ENCODE measurements at regions not wholly inside any gene's neighbourhood (a gene's known extent, or its start where the extent isn't known, plus 50 kb on each side); places are given as distances from the start of the nearest gene placed in this dataset.
A peak's percentile ranks its signal among the peaks of the same experiment; 100 is the strongest.

- Histone ChIP-seq H3K27ac (ENCODE audit: low read depth, low read length) (no peak overlapping the region), H3K27me3 (ENCODE audit: control insufficient read depth in 3 of 3, insufficient read depth in 3 of 3, low read length in 3 of 3) (no peaks in the 10 kb centered on the region), H3K36me3 (ENCODE audit: control insufficient read depth in 3 of 3, insufficient read depth in 3 of 3, low read length in 3 of 3) (no peaks in the 10 kb centered on the region), H3K4me3 (ENCODE audit: low read length in 3 of 3) (no peak overlapping the region), H3K9me3 (ENCODE audit: control insufficient read depth in 3 of 3, low read length in 3 of 3) (no peaks in the 10 kb centered on the region), H3K9ac (ENCODE audit: low read depth in 1 of 3, low read length in 3 of 3) (no peak overlapping the region), H3K4me1 (ENCODE audit: control insufficient read depth in 3 of 3, insufficient read depth in 3 of 3, low read length in 3 of 3) (peaks cover 10 to 19% (median 16%) of the 10 kb centered on the region in 3 donors)
Observed at GRCh38 chr3:107982165-107982564, 108.7 kb downstream of the CD47 start.

GRCh38 chr3:107981471-107982111 lies 109.2 kb downstream of the CD47 start:
- Histone ChIP-seq H3K9me3 (ENCODE audit: control insufficient read depth in 3 of 3, low read length in 3 of 3) (no peaks in the 10 kb centered on the region), H3K36me3 (ENCODE audit: control insufficient read depth in 3 of 3, insufficient read depth in 3 of 3, low read length in 3 of 3) (no peaks in the 10 kb centered on the region), H3K4me1 (ENCODE audit: control insufficient read depth in 3 of 3, insufficient read depth in 3 of 3, low read length in 3 of 3) (peaks cover 8 to 19% (median 12%) of the 10 kb centered on the region in 3 donors), H3K27me3 (ENCODE audit: control insufficient read depth in 3 of 3, insufficient read depth in 3 of 3, low read length in 3 of 3) (no peaks in the 10 kb centered on the region), H3K9ac (ENCODE audit: low read depth in 1 of 3, low read length in 3 of 3) (peak overlapping the region in 1 of 3 donors; percentile 30), H3K27ac (ENCODE audit: low read depth, low read length) (no peak overlapping the region), H3K4me3 (ENCODE audit: low read length in 3 of 3) (peak overlapping the region in 1 of 3 donors; percentile 28)

- Histone ChIP-seq H3K27ac (ENCODE audit: low read depth, low read length) (peak overlapping the region; percentile 68), H3K4me3 (ENCODE audit: low read length in 3 of 3) (no peak overlapping the region), H3K9me3 (ENCODE audit: control insufficient read depth in 3 of 3, low read length in 3 of 3) (no peaks in the 10 kb centered on the region), H3K9ac (ENCODE audit: low read depth in 1 of 3, low read length in 3 of 3) (no peak overlapping the region), H3K27me3 (ENCODE audit: control insufficient read depth in 3 of 3, insufficient read depth in 3 of 3, low read length in 3 of 3) (no peaks in the 10 kb centered on the region), H3K36me3 (ENCODE audit: control insufficient read depth in 3 of 3, insufficient read depth in 3 of 3, low read length in 3 of 3) (no peaks in the 10 kb centered on the region), H3K4me1 (ENCODE audit: control insufficient read depth in 3 of 3, insufficient read depth in 3 of 3, low read length in 3 of 3) (peaks cover 8 to 19% (median 9%) of the 10 kb centered on the region in 3 donors)
Observed at GRCh38 chr3:107979538-107979937, 111.3 kb downstream of the CD47 start.

GRCh38 chr3:107978131-107979055 lies 112.4 kb downstream of the CD47 start:
- no peaks in the 10 kb centered on the region for H3K36me3 ChIP-seq (ENCODE audit: control insufficient read depth in 3 of 3, insufficient read depth in 3 of 3, low read length in 3 of 3)
- no peak overlapping the region for H3K9ac ChIP-seq (ENCODE audit: low read depth in 1 of 3, low read length in 3 of 3)
- H3K27me3 ChIP-seq (ENCODE audit: control insufficient read depth in 3 of 3, insufficient read depth in 3 of 3, low read length in 3 of 3) = no peaks in the 10 kb centered on the region
- H3K27ac ChIP-seq (ENCODE audit: low read depth, low read length) = peak overlapping the region; percentile 68
- H3K4me1 ChIP-seq (ENCODE audit: control insufficient read depth in 3 of 3, insufficient read depth in 3 of 3, low read length in 3 of 3) = peaks cover 8 to 19% (median 9%) of the 10 kb centered on the region in 3 donors
- no peak overlapping the region for H3K4me3 ChIP-seq (ENCODE audit: low read length in 3 of 3)
- no peaks in the 10 kb centered on the region for H3K9me3 ChIP-seq (ENCODE audit: control insufficient read depth in 3 of 3, low read length in 3 of 3)

- Histone ChIP-seq H3K4me3 (ENCODE audit: low read length in 3 of 3) (no peak overlapping the region), H3K27me3 (ENCODE audit: control insufficient read depth in 3 of 3, insufficient read depth in 3 of 3, low read length in 3 of 3) (no peaks in the 10 kb centered on the region), H3K27ac (ENCODE audit: low read depth, low read length) (no peak overlapping the region)
Observed at GRCh38 chr3:107977221-107978130, 113.4 kb downstream of the CD47 start.

GRCh38 chr3:107976202-107976800 lies 114.5 kb downstream of the CD47 start:
- Histone ChIP-seq H3K4me1 (ENCODE audit: control insufficient read depth in 3 of 3, insufficient read depth in 3 of 3, low read length in 3 of 3) (peaks cover under 1 to 12% (median 2%) of the 10 kb centered on the region in 3 donors), H3K4me3 (ENCODE audit: low read length in 3 of 3) (no peak overlapping the region), H3K36me3 (ENCODE audit: control insufficient read depth in 3 of 3, insufficient read depth in 3 of 3, low read length in 3 of 3) (no peaks in the 10 kb centered on the region), H3K9me3 (ENCODE audit: control insufficient read depth in 3 of 3, low read length in 3 of 3) (no peaks in the 10 kb centered on the region), H3K27ac (ENCODE audit: low read depth, low read length) (no peak overlapping the region), H3K9ac (ENCODE audit: low read depth in 1 of 3, low read length in 3 of 3) (no peak overlapping the region), H3K27me3 (ENCODE audit: control insufficient read depth in 3 of 3, insufficient read depth in 3 of 3, low read length in 3 of 3) (no peaks in the 10 kb centered on the region)

More at GRCh38 chr3:107977221-107978130, 113.4 kb downstream of the CD47 start:
- Histone ChIP-seq H3K36me3 (ENCODE audit: control insufficient read depth in 3 of 3, insufficient read depth in 3 of 3, low read length in 3 of 3) (no peaks in the 10 kb centered on the region), H3K4me1 (ENCODE audit: control insufficient read depth in 3 of 3, insufficient read depth in 3 of 3, low read length in 3 of 3) (peaks cover 8 to 19% (median 9%) of the 10 kb centered on the region in 3 donors), H3K9ac (ENCODE audit: low read depth in 1 of 3, low read length in 3 of 3) (no peak overlapping the region), H3K9me3 (ENCODE audit: control insufficient read depth in 3 of 3, low read length in 3 of 3) (no peaks in the 10 kb centered on the region)

GRCh38 chr3:107975529-107976201 lies 115.2 kb downstream of the CD47 start:
- Histone ChIP-seq H3K4me3 (ENCODE audit: low read length in 3 of 3) (no peak overlapping the region), H3K36me3 (ENCODE audit: control insufficient read depth in 3 of 3, insufficient read depth in 3 of 3, low read length in 3 of 3) (no peaks in the 10 kb centered on the region), H3K9me3 (ENCODE audit: control insufficient read depth in 3 of 3, low read length in 3 of 3) (no peaks in the 10 kb centered on the region), H3K4me1 (ENCODE audit: control insufficient read depth in 3 of 3, insufficient read depth in 3 of 3, low read length in 3 of 3) (peaks cover 1 to 12% (median 1%) of the 10 kb centered on the region in 3 donors), H3K9ac (ENCODE audit: low read depth in 1 of 3, low read length in 3 of 3) (no peak overlapping the region), H3K27me3 (ENCODE audit: control insufficient read depth in 3 of 3, insufficient read depth in 3 of 3, low read length in 3 of 3) (no peaks in the 10 kb centered on the region), H3K27ac (ENCODE audit: low read depth, low read length) (no peak overlapping the region)

GRCh38 chr3:107973961-107974360 lies 116.9 kb downstream of the CD47 start:
- H3K4me1 ChIP-seq (ENCODE audit: control insufficient read depth in 3 of 3, insufficient read depth in 3 of 3, low read length in 3 of 3) = peaks cover 7 to 14% (median 8%) of the 10 kb centered on the region in 3 donors
- H3K36me3 ChIP-seq (ENCODE audit: control insufficient read depth in 3 of 3, insufficient read depth in 3 of 3, low read length in 3 of 3) = no peaks in the 10 kb centered on the region
- H3K4me3 ChIP-seq (ENCODE audit: low read length in 3 of 3) = no peak overlapping the region
- no peak overlapping the region for H3K27ac ChIP-seq (ENCODE audit: low read depth, low read length)
- no peaks in the 10 kb centered on the region for H3K27me3 ChIP-seq (ENCODE audit: control insufficient read depth in 3 of 3, insufficient read depth in 3 of 3, low read length in 3 of 3)
- no peak overlapping the region for H3K9ac ChIP-seq (ENCODE audit: low read depth in 1 of 3, low read length in 3 of 3)
- H3K9me3 ChIP-seq (ENCODE audit: control insufficient read depth in 3 of 3, low read length in 3 of 3) = no peaks in the 10 kb centered on the region

- no peak overlapping the region for H3K9ac ChIP-seq (ENCODE audit: low read depth in 1 of 3, low read length in 3 of 3)
- H3K36me3 ChIP-seq (ENCODE audit: control insufficient read depth in 3 of 3, insufficient read depth in 3 of 3, low read length in 3 of 3) = no peaks in the 10 kb centered on the region
- no peaks in the 10 kb centered on the region for H3K9me3 ChIP-seq (ENCODE audit: control insufficient read depth in 3 of 3, low read length in 3 of 3)
- peaks cover 7 to 8% (median 8%) of the 10 kb centered on the region in 3 donors for H3K4me1 ChIP-seq (ENCODE audit: control insufficient read depth in 3 of 3, insufficient read depth in 3 of 3, low read length in 3 of 3)
- no peaks in the 10 kb centered on the region for H3K27me3 ChIP-seq (ENCODE audit: control insufficient read depth in 3 of 3, insufficient read depth in 3 of 3, low read length in 3 of 3)
- no peak overlapping the region for H3K27ac ChIP-seq (ENCODE audit: low read depth, low read length)
- no peak overlapping the region for H3K4me3 ChIP-seq (ENCODE audit: low read length in 3 of 3)
Observed at GRCh38 chr3:107973152-107973551, 117.7 kb downstream of the CD47 start.
